ENCODE measurements at regions not wholly inside any gene's neighbourhood (a gene's known extent, or its start where the extent isn't known, plus 50 kb on each side); places are given as distances from the start of the nearest gene placed in this dataset.

- Histone ChIP-seq H3K36me3 (replicated peaks; ENCODE audit: control insufficient read depth, insufficient read depth, low read length) (no peaks in the 10 kb centered on the region), H3K27me3 (ENCODE audit: control insufficient read depth, insufficient read depth, low read length) (no peaks in the 10 kb centered on the region), H3K4me3 (ENCODE audit: insufficient read depth, low read depth, low read length) (no peak overlapping the region)
- no peak for DNase-seq
These were observed 185.3 kb upstream of the IER5L start for GRCh38 chr9:129363216-129363873.

- no peak overlapping the region for H3K4me3 ChIP-seq (ENCODE audit: insufficient read depth, low read depth, low read length)
- H3K27me3 ChIP-seq (ENCODE audit: control insufficient read depth, insufficient read depth, low read length), result no peaks in the 10 kb centered on the region
- H3K36me3 ChIP-seq (replicated peaks; ENCODE audit: control insufficient read depth, insufficient read depth, low read length), result no peaks in the 10 kb centered on the region
- no peak for DNase-seq
These were observed 184.4 kb upstream of the IER5L start for GRCh38 chr9:129362287-129363000.

DNA sequence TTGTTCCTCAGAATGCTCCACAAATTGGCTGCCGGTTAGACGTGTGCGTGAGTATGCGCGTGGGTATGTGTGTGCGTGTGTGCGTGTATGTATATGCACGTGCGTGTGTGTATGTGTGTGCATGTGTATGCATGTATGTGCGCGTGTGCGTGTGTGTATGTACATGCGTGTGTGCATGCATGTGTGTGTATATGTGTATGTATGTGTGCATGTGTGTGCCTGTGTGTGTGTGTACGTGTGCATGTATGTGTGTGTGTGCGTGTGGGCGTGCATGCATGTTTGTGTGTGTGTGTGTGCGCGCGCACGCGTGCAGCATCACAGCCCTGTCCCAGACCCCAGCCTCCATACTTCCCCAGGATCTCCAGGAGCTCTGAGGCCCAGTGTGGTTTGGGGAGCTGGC, 183.1 kb upstream of the IER5L start:
- H3K36me3 ChIP-seq (replicated peaks; ENCODE audit: control insufficient read depth, insufficient read depth, low read length), result no peaks in the 10 kb centered on the region
- no peak for DNase-seq
- H3K4me3 ChIP-seq (ENCODE audit: insufficient read depth, low read depth, low read length), result no peak overlapping the region
- H3K27me3 ChIP-seq (ENCODE audit: control insufficient read depth, insufficient read depth, low read length), result no peaks in the 10 kb centered on the region

GRCh38 chr9:129359916-129360536, 182.0 kb upstream of the IER5L start:
- DNase-seq, result peak; percentile 60
- H3K27me3 ChIP-seq (ENCODE audit: control insufficient read depth, insufficient read depth, low read length), result no peaks in the 10 kb centered on the region
- H3K36me3 ChIP-seq (replicated peaks; ENCODE audit: control insufficient read depth, insufficient read depth, low read length), result no peaks in the 10 kb centered on the region
- H3K4me3 ChIP-seq (ENCODE audit: insufficient read depth, low read depth, low read length), result no peak overlapping the region

DNA sequence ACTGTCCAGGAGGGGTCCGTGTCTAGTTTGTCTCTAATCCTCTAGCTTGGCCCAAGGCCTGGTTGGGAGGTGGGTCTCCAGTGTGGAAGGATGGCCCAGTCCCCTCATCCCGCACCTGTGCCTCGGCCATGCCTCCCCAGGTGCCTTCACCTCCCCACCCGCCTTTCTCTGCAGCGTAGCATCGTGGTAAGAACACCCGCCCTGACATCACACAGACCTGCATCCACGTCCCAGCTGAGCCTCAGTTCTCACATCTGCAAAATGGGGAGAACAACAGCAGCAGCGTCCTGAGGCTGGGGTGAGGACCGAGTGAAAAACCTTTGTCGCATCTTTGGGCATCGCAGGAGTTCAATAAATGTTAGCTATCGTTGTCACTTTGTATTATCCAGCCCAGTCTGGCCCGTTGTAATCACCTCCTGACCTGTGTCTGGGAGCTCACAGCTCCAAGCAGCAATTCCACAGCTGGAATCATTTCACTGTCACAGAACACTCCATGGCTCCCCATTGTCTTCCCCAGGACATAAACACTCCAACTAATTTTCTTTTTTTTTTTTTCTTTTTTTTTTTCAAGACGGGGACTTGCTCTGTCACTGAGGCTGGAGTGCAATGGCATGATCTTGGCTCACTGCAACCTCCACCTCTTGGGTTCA, 181.2 kb upstream of the IER5L start:
- no peaks in the 10 kb centered on the region for H3K27me3 ChIP-seq (ENCODE audit: control insufficient read depth, insufficient read depth, low read length)
- DNase-seq, result no peak
- no peaks in the 10 kb centered on the region for H3K36me3 ChIP-seq (replicated peaks; ENCODE audit: control insufficient read depth, insufficient read depth, low read length)
- no peak overlapping the region for H3K4me3 ChIP-seq (ENCODE audit: insufficient read depth, low read depth, low read length)

- Histone ChIP-seq H3K4me3 (ENCODE audit: insufficient read depth, low read depth, low read length) (no peak overlapping the region), H3K36me3 (replicated peaks; ENCODE audit: control insufficient read depth, insufficient read depth, low read length) (no peaks in the 10 kb centered on the region), H3K27me3 (ENCODE audit: control insufficient read depth, insufficient read depth, low read length) (no peaks in the 10 kb centered on the region)
- no peak for DNase-seq
These were observed 180.6 kb upstream of the IER5L start for GRCh38 chr9:129358621-129359154.

DNA sequence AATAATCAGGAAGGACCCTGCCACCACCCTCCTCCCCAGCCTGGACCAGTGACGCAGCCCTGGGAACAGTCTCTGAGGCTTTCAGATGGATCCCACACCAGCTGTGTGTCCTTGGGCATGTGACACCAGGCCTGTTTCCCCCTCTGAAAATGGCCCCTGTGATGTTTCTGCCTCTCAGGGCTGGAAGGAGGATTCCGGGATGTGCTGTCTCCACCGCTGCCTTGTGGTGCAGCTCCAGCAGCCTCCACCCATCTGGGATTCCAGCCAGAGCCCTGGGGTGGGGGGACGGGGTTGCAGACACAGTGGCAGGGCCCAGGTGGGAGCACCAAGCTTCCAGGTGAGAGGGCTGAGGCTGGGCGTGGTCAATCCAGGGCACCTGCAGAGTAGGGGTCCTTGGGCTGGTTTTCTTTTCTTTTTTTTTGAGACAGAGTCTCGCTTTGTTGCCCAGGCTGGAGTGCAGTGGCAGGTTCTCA, 179.7 kb upstream of the IER5L start:
- no peak for DNase-seq
- Histone ChIP-seq H3K36me3 (replicated peaks; ENCODE audit: control insufficient read depth, insufficient read depth, low read length) (no peaks in the 10 kb centered on the region), H3K27me3 (ENCODE audit: control insufficient read depth, insufficient read depth, low read length) (no peaks in the 10 kb centered on the region), H3K4me3 (ENCODE audit: insufficient read depth, low read depth, low read length) (no peak overlapping the region)

- H3K36me3 ChIP-seq (replicated peaks; ENCODE audit: control insufficient read depth, insufficient read depth, low read length), result no peaks in the 10 kb centered on the region
- no peak overlapping the region for H3K4me3 ChIP-seq (ENCODE audit: insufficient read depth, low read depth, low read length)
- H3K27me3 ChIP-seq (ENCODE audit: control insufficient read depth, insufficient read depth, low read length), result no peaks in the 10 kb centered on the region
- DNase-seq, result no peak
These were observed 179.1 kb upstream of the IER5L start for GRCh38 chr9:129356871-129357772.

GRCh38 chr9:129355631-129356030, 177.6 kb upstream of the IER5L start:
- DNase-seq, result no peak
- Histone ChIP-seq H3K27me3 (ENCODE audit: control insufficient read depth, insufficient read depth, low read length) (no peaks in the 10 kb centered on the region), H3K4me3 (ENCODE audit: insufficient read depth, low read depth, low read length) (no peak overlapping the region), H3K36me3 (replicated peaks; ENCODE audit: control insufficient read depth, insufficient read depth, low read length) (no peaks in the 10 kb centered on the region)

DNA sequence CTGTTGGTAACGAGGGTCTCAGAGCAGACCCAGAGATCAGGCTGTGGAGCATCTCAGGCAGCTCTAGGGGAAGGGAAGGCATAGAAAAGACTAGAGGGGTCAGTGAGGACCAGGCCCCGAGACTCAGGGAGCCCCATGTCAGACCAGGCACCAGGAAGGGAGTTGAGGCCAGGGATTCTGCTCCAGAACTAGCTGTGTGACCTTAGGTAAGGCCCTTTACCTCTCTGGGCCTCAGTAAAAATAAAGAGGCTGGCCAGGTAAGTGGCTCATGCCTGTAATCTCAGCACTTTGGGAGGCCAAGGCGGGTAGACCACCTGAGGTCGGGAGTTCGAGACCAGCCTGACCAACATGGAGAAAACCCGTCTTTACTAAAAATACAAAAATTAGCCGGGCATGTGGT, 176.4 kb upstream of the IER5L start:
- Histone ChIP-seq H3K27me3 (ENCODE audit: control insufficient read depth, insufficient read depth, low read length) (no peaks in the 10 kb centered on the region), H3K4me3 (ENCODE audit: insufficient read depth, low read depth, low read length) (no peak overlapping the region), H3K36me3 (replicated peaks; ENCODE audit: control insufficient read depth, insufficient read depth, low read length) (no peaks in the 10 kb centered on the region)
- no peak for DNase-seq

DNA sequence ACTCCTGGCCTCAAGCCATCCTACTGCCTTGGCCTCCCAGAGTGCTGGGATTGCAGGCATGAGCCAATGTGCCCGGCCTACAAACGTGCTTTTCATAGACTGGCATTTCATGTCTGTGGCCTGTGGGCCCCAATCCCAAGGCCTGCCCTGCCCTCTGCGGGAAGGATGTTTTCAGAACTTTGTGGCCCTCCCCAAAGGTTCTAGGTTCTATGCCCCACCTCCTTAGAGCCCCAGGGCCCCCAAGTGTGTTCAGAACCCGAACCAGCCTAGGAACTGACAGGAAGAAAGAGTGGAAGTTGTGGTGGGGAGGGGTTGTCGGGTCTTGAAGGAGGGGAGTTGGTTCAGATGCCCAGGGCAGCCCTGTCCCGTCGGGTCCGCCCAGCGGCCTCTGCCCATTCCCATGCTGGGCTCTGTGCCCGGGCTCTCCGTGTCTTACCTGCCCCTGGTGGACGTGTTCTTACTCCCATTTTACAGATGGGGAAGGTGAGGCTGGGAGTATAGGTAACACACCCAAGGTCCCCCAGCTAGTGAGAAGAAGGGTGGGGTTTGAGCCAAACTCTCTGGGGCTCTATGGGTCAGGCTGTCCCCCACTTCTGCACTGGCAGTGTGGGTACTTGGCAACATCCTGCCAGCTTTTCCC, 175.8 kb upstream of the IER5L start:
- no peaks in the 10 kb centered on the region for H3K27me3 ChIP-seq (ENCODE audit: control insufficient read depth, insufficient read depth, low read length)
- H3K4me3 ChIP-seq (ENCODE audit: insufficient read depth, low read depth, low read length), result no peak overlapping the region
- peak; percentile 24 for DNase-seq
- no peaks in the 10 kb centered on the region for H3K36me3 ChIP-seq (replicated peaks; ENCODE audit: control insufficient read depth, insufficient read depth, low read length)

- peak overlapping the region; percentile 61 for H3K4me3 ChIP-seq (ENCODE audit: insufficient read depth, low read depth, low read length)
- peak; percentile 98 for DNase-seq
These were observed 174.2 kb upstream of the IER5L start for GRCh38 chr9:129352146-129352865.

GRCh38 chr9:129351642-129352145, 173.6 kb upstream of the IER5L start:
- DNase-seq, result peak; percentile 86
- Histone ChIP-seq H3K36me3 (replicated peaks; ENCODE audit: control insufficient read depth, insufficient read depth, low read length) (no peaks in the 10 kb centered on the region), H3K4me3 (ENCODE audit: insufficient read depth, low read depth, low read length) (peak overlapping the region; percentile 61), H3K27me3 (ENCODE audit: control insufficient read depth, insufficient read depth, low read length) (no peaks in the 10 kb centered on the region)

More at GRCh38 chr9:129352146-129352865, 174.2 kb upstream of the IER5L start:
- Histone ChIP-seq H3K36me3 (replicated peaks; ENCODE audit: control insufficient read depth, insufficient read depth, low read length) (no peaks in the 10 kb centered on the region), H3K27me3 (ENCODE audit: control insufficient read depth, insufficient read depth, low read length) (no peaks in the 10 kb centered on the region)

Data from H7 (cell line).